NT2/D1 (cell line): ENCODE measurements at regions not wholly inside any gene's neighbourhood (a gene's known extent, or its start where the extent isn't known, plus 50 kb on each side); places are given as distances from the start of the nearest gene placed in this dataset.

Experiments
- DNase-seq: peaks from one replicate; pipeline ENCODE4 v3.0.0-alpha.2; 2011; ENCODE audit warnings: low read depth, low spot score
- H3K27me3 ChIP-seq: 2 replicates; pipeline ENCODE4 v1.6.0; 2011; ENCODE audit warnings: mild to moderate bottlenecking; ENCODE audit not compliant: insufficient read length, insufficient read depth
- H3K36me3 ChIP-seq: 2 replicates; pipeline ENCODE4 v1.6.1; 2011; ENCODE audit warnings: mild to moderate bottlenecking, low read length, mixed read lengths; ENCODE audit not compliant: insufficient read depth, insufficient read length
- H3K4me1 ChIP-seq: 2 replicates; pipeline ENCODE4 v1.5.1; 2011; ENCODE audit not compliant: insufficient read depth, insufficient read length
- H3K4me3 ChIP-seq: 2 replicates; pipeline ENCODE4 v1.5.1; 2011; ENCODE audit warnings: low read depth; ENCODE audit not compliant: insufficient read length
- H3K9ac ChIP-seq: 2 replicates; pipeline ENCODE4 v1.6.0; 2011; ENCODE audit warnings: low read depth; ENCODE audit not compliant: insufficient read length
- H3K9me3 ChIP-seq: 2 replicates; pipeline ENCODE4 v1.5.1; 2011; ENCODE audit warnings: mild to moderate bottlenecking, low read length; ENCODE audit not compliant: insufficient read depth
- SUZ12 ChIP-seq: IDR thresholded peaks from 2 replicates; pipeline ENCODE4 v1.6.1; 2011; ENCODE audit not compliant: insufficient read length, insufficient read depth; ENCODE audit errors: extremely low read depth
- YY1 ChIP-seq: IDR thresholded peaks from 2 replicates; pipeline ENCODE4 v1.6.1; 2011; ENCODE audit not compliant: insufficient read length, insufficient read depth
- ZNF274 ChIP-seq: IDR thresholded peaks from 2 replicates; pipeline ENCODE4 v1.6.1; 2011; ENCODE audit warnings: mild to moderate bottlenecking, low read depth, low read length

GRCh38 chr14:53670701-53671100 is 285.9 kb downstream of the BMP4 start:
- Histone ChIP-seq H3K36me3 (no peaks in the 10 kb centered on the region), H3K9ac (no peak overlapping the region), H3K9me3 (no peaks in the 10 kb centered on the region), H3K4me1 (no peaks in the 10 kb centered on the region), H3K4me3 (no peak overlapping the region), H3K27me3 (no peaks in the 10 kb centered on the region)
- TF ChIP-seq ZNF274: no peak
- no peak for TF ChIP-seq SUZ12
- no peak for TF ChIP-seq YY1
- DNase-seq: no peak

GRCh38 chr14:53668897-53669296 is 287.7 kb downstream of the BMP4 start:
- H3K4me3 ChIP-seq: no peak overlapping the region
- no peak for TF ChIP-seq SUZ12
- no peak for TF ChIP-seq ZNF274
- no peak for TF ChIP-seq YY1
- no peaks in the 10 kb centered on the region for H3K36me3 ChIP-seq
- no peaks in the 10 kb centered on the region for H3K9me3 ChIP-seq
- DNase-seq: no peak
- H3K27me3 ChIP-seq: no peaks in the 10 kb centered on the region
- H3K4me1 ChIP-seq: no peaks in the 10 kb centered on the region
- H3K9ac ChIP-seq: no peak overlapping the region

GRCh38 chr14:53663709-53664108 is 292.9 kb downstream of the BMP4 start:
- peak; percentile 8 for DNase-seq
- no peaks in the 10 kb centered on the region; the same call in 1 of the 2 replicates for H3K9me3 ChIP-seq

GRCh38 chr14:53655080-53655785 is 301.4 kb downstream of the BMP4 start:
- Histone ChIP-seq H3K4me3 (no peak overlapping the region), H3K4me1 (no peaks in the 10 kb centered on the region), H3K36me3 (no peaks in the 10 kb centered on the region), H3K9ac (no peak overlapping the region), H3K27me3 (no peaks in the 10 kb centered on the region), H3K9me3 (no peaks in the 10 kb centered on the region)
- TF ChIP-seq ZNF274: no peak
- no peak for TF ChIP-seq SUZ12
- TF ChIP-seq YY1: no peak
- no peak for DNase-seq

More at GRCh38 chr14:53663709-53664108, 292.9 kb downstream of the BMP4 start:
- H3K9ac ChIP-seq: no peak overlapping the region
- no peak for TF ChIP-seq YY1
- no peak for TF ChIP-seq SUZ12
- no peak for TF ChIP-seq ZNF274
- H3K4me3 ChIP-seq: no peak overlapping the region
- H3K36me3 ChIP-seq: no peaks in the 10 kb centered on the region
- H3K27me3 ChIP-seq: no peaks in the 10 kb centered on the region
- no peaks in the 10 kb centered on the region for H3K4me1 ChIP-seq

- Histone ChIP-seq H3K4me3 (no peak overlapping the region), H3K4me1 (no peaks in the 10 kb centered on the region), H3K9ac (no peak overlapping the region), H3K9me3 (no peaks in the 10 kb centered on the region; the same call in 1 of the 2 replicates), H3K27me3 (no peaks in the 10 kb centered on the region), H3K36me3 (no peaks in the 10 kb centered on the region)
- TF ChIP-seq YY1 (no peak), ZNF274 (no peak), SUZ12 (no peak)
- DNase-seq: no peak
Measured at GRCh38 chr14:53652068-53652467, 304.6 kb downstream of the BMP4 start.

GRCh38 chr14:53651096-53651740 is 305.4 kb downstream of the BMP4 start:
- TF ChIP-seq ZNF274: no peak
- no peak for TF ChIP-seq YY1
- no peak for TF ChIP-seq SUZ12
- Histone ChIP-seq H3K27me3 (no peaks in the 10 kb centered on the region), H3K36me3 (no peaks in the 10 kb centered on the region), H3K4me1 (no peaks in the 10 kb centered on the region), H3K9ac (no peak overlapping the region), H3K9me3 (no peaks in the 10 kb centered on the region; the same call in 1 of the 2 replicates), H3K4me3 (no peak overlapping the region)
- no peak for DNase-seq

GRCh38 chr14:53646925-53647324 is 309.7 kb downstream of the BMP4 start:
- Histone ChIP-seq H3K27me3 (no peaks in the 10 kb centered on the region), H3K9ac (no peak overlapping the region), H3K4me1 (no peaks in the 10 kb centered on the region), H3K36me3 (no peaks in the 10 kb centered on the region), H3K4me3 (no peak overlapping the region), H3K9me3 (no peaks in the 10 kb centered on the region; the same call in 1 of the 2 replicates)
- DNase-seq: peak; percentile 11
- TF ChIP-seq YY1: no peak
- TF ChIP-seq ZNF274: no peak
- no peak for TF ChIP-seq SUZ12
